ENCODE measurements at regions not wholly inside any gene's neighbourhood (a gene's known extent, or its start where the extent isn't known, plus 50 kb on each side); places are given as distances from the start of the nearest gene placed in this dataset.
"Not testable (repeated sequence)": the region's sequence is repeated elsewhere in the genome, so short reads cannot be mapped to it uniquely, and the experiment has no call there.

DNA sequence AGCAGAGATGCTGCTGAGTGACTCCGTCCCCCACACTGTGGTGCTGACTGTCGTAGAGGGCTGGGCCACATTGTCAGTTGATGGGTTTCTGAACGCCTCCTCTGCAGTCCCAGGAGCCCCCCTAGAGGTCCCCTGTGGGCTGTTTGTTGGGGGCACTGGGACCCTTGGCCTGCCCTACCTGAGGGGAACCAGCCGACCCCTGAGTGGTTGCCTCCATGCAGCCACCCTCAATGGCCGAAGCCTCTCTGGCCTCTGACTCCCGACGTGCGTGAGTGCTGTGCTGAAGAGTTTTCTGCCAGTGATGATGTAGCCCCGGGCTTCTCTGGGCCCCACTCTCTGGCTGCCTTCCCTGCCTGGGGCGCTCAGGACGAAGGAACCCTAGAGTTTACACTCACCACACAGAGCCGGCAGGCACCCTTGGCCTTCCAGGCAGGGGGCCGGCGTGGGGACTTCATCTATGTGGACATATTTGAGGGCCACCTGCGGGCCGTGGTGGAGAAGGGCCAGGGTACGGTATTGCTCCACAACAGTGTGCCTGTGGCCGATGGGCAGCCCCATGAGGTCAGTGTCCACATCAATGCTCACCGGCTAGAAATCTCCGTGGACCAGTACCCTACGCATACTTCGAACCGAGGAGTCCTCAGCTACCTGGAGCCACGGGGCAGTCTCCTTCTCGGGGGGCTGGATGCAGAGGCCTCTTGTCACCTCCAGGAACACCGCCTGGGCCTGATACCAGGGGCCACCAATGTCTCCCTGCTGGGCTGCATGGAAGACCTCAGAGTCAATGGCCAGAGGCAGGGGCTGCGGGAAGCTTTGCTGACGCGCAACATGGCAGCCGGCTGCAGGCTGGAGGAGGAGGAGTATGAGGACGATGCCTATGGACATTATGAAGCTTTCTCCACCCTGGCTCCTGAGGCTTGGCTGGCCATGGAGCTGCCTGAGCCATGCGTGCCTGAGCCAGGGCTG is 181.1 kb downstream of the TBC1D2B start:
- not testable (repeated sequence) for DNase-seq (ENCODE audit: low read depth in 2 of 2)

- DNase-seq (ENCODE audit: low read depth in 2 of 2): no peak
Measured at GRCh38 chr15:77895742-77896141, 181.8 kb downstream of the TBC1D2B start.

GRCh38 chr15:77895145-77895544 is 182.4 kb downstream of the TBC1D2B start:
- not testable (repeated sequence) for DNase-seq (ENCODE audit: low read depth in 2 of 2)

GRCh38 chr15:77893671-77894640 is 183.6 kb downstream of the TBC1D2B start:
- DNase-seq (ENCODE audit: low read depth in 2 of 2): not testable (repeated sequence)

DNA sequence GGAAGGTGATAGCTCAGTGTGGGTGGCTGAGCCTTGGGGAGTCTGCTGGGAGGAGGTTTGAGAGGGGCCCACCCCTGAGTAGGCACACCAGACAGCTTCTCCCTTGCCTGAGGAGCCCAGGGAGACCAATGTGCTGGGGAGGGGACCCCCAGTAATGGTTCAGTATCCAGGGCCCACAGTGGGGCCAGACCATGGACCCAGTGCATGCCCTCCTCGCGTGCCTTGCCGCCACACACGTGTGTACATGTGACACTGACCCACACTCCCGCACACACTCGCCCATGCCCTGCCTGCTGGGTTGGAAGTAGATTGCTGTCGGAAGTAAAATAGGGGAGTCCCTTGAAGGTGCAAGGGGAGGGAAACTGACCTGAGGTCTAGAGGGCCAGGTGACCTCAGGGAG is 184.3 kb downstream of the TBC1D2B start:
- DNase-seq (ENCODE audit: low read depth in 2 of 2): not testable (repeated sequence)

DNA sequence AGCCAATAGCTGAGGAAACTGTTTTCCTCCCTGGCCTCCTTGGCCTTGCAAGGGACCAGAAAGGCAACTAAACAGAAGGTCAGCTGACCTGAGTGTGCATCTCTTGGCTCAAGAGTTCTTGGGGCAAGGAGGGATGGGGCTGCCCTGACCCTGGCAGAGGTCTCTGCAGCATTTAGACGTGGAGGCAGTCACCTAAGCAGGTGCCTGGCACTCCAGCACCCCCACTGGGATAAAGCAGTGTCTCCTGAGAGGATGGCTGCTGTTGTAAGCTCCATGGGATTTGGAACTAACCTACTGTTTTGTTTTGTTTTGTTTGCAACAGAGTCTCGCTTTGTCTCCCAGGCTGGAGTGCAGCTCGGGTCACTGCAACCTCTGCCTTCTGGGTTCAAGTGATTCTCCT is 185.2 kb downstream of the TBC1D2B start:
- DNase-seq (ENCODE audit: low read depth in 2 of 2): no peak

DNA sequence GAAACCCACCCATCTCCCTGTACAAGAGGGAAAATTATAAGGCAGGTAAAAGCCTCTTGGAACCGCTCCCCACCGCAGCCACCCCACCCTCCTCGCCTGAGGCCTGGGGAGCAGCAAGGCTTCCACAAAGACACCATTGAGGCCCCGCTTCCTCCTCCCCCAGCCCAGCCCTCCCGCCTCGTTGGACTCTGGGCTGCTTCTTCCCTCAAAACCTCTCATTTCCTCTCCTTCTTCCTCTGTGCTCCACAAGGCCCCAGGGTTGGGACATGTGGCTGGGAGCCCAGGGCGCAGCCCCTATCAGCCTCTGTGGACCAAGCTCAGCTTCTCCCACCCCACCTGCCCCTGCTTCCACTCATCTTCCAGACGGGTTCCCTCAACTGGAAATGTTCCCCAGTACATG is 185.6 kb downstream of the TBC1D2B start:
- not testable (repeated sequence) for DNase-seq (ENCODE audit: low read depth in 2 of 2)

GRCh38 chr15:77890911-77891801 is 186.4 kb downstream of the TBC1D2B start:
- not testable (repeated sequence) for DNase-seq (ENCODE audit: low read depth in 2 of 2)

- not testable (repeated sequence) for DNase-seq (ENCODE audit: low read depth in 2 of 2)
Measured at GRCh38 chr15:77889828-77890725, 187.4 kb downstream of the TBC1D2B start.

DNA sequence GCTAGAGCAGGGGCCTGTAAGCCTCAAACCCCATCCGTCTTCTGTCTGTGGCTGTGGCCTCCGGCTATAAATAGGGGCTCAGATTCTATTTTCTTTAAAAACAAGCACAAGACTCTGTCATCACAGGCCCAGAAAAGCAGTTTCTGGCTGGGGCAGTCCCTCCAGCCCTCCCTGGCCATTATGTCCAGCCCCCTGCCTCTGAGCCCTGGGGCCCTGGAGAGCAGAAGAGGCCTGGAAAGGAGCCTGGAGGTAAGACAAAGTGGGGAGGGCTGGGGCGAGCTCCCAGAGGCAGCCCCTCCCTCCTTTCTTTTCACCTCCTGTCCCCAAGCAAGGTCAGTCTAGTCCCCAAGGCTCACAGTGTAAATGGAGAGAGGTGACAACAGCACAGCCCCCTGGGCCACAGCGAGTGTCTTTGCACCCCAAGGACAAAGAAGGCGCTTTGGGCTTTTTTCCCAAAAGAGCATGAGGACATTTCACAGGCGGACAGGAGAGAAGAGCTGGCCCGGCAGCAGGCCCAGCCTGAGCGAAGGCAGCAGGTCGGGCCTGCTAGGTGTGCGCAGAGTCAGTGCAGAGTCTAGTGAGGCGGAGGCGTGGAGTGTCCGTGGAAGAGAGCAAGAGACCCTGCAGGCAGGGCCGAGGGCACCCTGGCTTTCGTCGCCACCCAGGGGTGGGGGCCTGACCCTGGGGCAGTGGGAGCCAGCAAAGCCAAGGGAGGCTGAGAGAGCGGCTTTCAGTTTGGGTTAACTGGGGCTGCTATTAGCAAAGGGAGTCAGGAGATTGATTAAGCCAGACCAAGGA is 188.3 kb downstream of the TBC1D2B start:
- DNase-seq (ENCODE audit: low read depth in 2 of 2): no peak

- DNase-seq (ENCODE audit: low read depth in 2 of 2): not testable (repeated sequence)
Measured at GRCh38 chr15:77887563-77888429, 189.7 kb downstream of the TBC1D2B start.

DNA sequence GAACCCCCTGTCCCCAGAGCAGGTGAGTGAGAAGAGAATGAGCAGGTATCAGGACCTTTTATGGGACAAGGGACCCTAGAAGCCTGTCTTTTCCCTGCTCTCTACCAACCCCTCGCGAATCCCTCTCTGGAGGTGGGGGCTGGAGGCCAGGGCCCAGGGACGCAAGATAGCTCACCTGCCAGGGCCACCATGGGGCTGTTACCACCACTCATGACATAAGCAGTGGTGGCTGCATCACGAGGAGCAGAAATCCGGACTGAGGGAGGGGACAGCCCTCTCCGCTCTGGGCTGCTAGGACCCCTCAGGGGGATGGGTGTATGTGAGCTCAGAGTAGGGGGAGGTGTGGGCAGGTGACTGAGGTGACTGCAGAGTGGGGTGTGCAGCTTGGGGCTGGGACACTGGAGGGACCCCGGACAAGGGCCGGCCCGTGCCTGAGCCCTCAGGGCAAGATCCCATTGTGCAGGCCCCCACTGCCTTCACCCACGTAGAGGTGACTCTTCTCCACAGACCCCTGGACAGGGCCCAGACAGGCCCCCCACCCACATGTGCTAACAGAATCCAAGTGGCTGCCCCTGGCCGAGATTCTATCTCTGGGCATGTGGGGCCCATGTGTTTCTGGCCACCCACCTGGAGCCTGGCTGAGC is 190.6 kb downstream of the TBC1D2B start:
- DNase-seq (ENCODE audit: low read depth in 2 of 2): no peak

DNA sequence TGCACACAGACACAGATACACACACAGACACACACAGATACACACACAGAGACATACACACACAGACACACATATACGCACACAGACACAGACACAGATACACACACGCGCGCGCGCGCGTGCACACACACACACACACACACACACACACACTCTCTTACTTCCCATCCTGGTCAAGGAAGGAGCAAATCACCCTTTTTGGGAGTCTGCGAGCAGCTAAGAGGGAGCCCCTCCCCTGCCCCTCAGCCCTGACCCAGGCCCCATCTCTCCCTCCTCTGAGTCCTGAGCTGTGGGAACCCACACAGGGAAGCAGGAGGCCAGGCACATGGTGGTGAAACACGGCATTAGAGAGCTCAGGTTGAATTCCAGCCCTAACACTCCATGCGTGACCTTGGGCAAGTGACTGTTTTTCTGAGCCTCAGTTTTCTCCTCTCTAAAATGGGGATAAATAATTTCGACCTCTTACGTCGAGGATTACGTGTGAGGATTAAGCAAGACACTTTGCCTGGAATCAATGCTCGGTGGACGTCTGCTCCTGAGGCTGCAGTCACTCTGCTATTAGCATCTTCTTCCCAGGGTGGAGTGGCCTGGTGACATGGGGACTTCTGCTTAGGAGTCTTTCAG is 191.5 kb downstream of the TBC1D2B start:
- not testable (repeated sequence) for DNase-seq (ENCODE audit: low read depth in 2 of 2)

DNA sequence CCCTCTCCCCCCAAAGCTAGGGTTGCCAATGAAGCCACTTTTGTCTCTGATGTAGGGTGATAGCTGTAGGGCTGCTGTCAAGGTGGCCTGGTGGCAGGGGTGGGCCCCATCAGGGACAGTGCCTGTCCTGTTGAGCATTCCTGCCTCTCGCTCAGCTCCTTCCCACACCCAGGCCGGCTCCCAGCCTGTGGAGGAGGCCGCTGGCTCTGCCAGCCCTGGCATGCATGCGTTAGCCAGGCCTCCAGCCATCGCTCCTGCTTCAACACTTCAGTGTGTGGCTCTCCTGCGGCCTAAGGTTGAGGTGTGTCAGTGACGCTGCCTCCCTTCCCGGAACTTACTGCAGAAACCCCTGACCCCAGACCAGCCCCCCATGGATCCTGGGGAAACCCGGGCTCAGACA is 194.5 kb downstream of the TBC1D2B start:
- not testable (repeated sequence) for DNase-seq (ENCODE audit: low read depth in 2 of 2)

DNA sequence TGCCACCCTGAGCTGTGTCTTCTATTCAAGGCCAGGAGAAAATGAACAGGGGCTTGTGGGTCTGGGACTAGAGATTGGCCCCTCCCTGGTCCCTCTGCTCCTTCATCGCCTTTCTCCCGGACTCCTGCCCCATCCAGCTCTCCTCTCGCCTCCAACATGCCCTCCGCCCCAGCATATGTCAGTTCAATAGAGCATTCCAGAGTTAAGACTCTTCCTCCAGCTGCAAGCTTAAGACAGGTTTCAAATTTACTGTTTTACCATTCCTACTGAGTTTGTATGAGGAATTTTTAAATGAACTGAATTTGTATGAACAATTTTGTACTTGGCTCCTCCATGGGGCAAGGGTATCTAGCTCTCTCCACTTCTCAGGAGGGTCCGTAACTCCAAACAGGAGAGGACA is 195.6 kb downstream of the TBC1D2B start:
- DNase-seq (ENCODE audit: low read depth in 2 of 2): no peak

DNA sequence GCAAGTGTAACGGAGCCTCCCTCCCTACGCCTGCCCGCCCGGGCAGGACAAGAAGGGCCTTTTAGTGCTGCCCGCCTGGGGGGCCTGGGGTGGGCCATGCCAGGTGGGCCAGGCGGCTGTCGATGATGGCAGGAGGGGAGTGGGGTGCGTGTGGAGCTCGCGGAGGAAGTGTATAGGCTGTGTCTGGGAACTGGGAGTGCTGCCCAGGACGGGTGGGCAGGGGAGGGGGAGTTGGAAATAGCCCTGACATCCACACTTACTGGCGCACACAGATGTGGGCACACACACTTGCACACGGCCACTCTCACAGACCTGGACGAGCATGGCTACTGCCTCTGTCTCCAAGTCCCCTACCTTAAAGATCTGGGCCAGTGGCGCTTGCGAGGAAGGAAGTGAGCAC is 196.0 kb downstream of the TBC1D2B start:
- not testable (repeated sequence) for DNase-seq (ENCODE audit: low read depth in 2 of 2)

DNA sequence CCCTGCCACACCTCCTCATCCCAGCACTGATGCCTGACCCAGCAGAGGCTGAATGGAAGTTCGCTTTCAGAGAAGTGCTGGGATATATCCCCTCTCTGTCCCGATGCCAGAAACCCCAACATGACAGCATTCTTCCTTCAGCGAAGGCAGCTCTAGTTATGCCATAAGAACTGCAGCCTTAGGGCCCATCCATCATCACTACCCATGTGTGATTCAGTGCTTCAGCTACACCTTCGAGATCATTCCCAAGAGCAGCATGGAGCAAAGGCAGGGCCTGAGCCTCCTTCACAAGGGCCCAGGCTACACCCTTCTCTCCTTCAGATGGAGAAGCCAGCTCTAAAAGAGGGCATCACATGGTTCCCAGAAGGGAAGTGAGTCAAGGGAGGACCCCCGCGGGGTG is 198.0 kb downstream of the TBC1D2B start:
- DNase-seq (ENCODE audit: low read depth in 2 of 2): not testable (repeated sequence)
